ENCODE measurements at regions not wholly inside any gene's neighbourhood (a gene's known extent, or its start where the extent isn't known, plus 50 kb on each side); places are given as distances from the start of the nearest gene placed in this dataset.
A peak's percentile ranks its signal among the peaks of the same experiment; 100 is the strongest.

DNA sequence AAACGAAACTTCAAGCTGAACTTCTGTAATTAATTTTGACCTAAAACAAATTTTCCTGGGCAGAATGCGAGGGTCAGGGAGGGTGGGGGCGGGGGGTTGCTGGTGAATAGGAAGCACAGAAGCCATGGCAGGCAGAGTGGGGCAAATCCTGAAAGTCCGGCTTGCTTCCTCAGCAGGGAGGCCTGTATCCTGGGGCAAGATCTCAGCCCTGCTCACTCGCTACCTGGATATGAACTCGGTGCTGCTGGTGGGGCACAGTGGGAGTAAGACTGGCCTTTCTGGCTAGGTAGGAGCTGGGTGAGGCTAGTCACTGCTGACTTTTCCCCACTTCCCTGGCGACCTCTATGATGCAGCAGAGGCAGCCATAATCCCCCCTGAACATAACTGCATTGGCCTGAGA lies 168.9 kb upstream of the CHORDC1 start:
- Histone ChIP-seq H3K4me1 (ENCODE audit: control insufficient read depth, low read depth, low read length) (no peaks in the 10 kb centered on the region), H4K8ac (ENCODE audit: low read depth, low read length) (no peak overlapping the region), H3K4me2 (ENCODE audit: low read length) (no peak overlapping the region), H3K4me3 (ENCODE audit: low read length) (no peak overlapping the region), H2AK5ac (ENCODE audit: low read length) (no peak overlapping the region), H3K18ac (ENCODE audit: low read length) (peak overlapping the region; percentile 1), H3K27ac (ENCODE audit: low read depth, low read length) (no peak overlapping the region), H3K36me3 (ENCODE audit: control insufficient read depth, insufficient read depth, low read length) (no peaks in the 10 kb centered on the region), H2BK5ac (ENCODE audit: low read length) (no peak overlapping the region), H4K5ac (ENCODE audit: low read length) (no peak overlapping the region), H3K27me3 (ENCODE audit: insufficient read depth, low read length, poor library complexity) (no peaks in the 10 kb centered on the region), H3K79me1 (ENCODE audit: low read length) (no peaks in the 10 kb centered on the region), H3K9ac (ENCODE audit: low read length) (no peak overlapping the region), H3K23ac (ENCODE audit: low read length) (no peak overlapping the region), H3K56ac (ENCODE audit: low read length) (no peak overlapping the region), H3K79me2 (ENCODE audit: control insufficient read depth, insufficient read depth, low read length) (no peaks in the 10 kb centered on the region), H3K4ac (ENCODE audit: low read depth, low read length) (peak overlapping the region; percentile 0), H2BK15ac (replicated peaks; ENCODE audit: low read depth) (no peak overlapping the region), H2BK120ac (ENCODE audit: low read depth, low read length) (no peak overlapping the region)
- no CpG with 5 or more reads among the region's 7 CpGs for WGBS (ENCODE audit: extremely low coverage, insufficient coverage, low lambda C conversion rate)
- DNase-seq = peak; percentile 6

DNA sequence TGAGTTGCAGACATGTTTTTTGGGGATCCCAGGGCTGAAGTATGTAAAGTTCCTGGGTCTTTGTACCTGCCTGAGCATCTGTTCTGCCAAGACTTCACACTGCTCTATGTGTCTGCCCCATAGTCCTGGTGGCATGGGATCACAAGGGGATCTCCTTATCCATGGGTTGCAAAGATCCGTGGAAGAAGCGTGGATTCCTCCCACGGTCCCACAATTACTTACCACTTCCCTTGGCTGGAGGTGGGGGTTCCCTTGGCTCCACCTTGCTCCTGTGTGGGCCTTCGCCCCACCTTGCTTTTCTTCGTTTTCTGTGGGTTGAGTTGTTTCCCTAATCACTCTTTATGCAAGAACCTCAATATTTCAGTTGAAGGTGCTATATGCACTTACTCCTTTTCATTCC lies 157.4 kb upstream of the CHORDC1 start:
- Histone ChIP-seq H4K8ac (ENCODE audit: low read depth, low read length) (no peak overlapping the region), H3K4me3 (ENCODE audit: low read length) (no peak overlapping the region), H2BK5ac (ENCODE audit: low read length) (no peak overlapping the region), H3K79me1 (ENCODE audit: low read length) (no peaks in the 10 kb centered on the region), H3K18ac (ENCODE audit: low read length) (no peak overlapping the region), H3K27ac (ENCODE audit: low read depth, low read length) (no peak overlapping the region), H3K79me2 (ENCODE audit: control insufficient read depth, insufficient read depth, low read length) (no peaks in the 10 kb centered on the region), H3K56ac (ENCODE audit: low read length) (no peak overlapping the region), H3K36me3 (ENCODE audit: control insufficient read depth, insufficient read depth, low read length) (no peaks in the 10 kb centered on the region), H2BK120ac (ENCODE audit: low read depth, low read length) (no peak overlapping the region), H2BK15ac (replicated peaks; ENCODE audit: low read depth) (no peak overlapping the region), H3K9ac (ENCODE audit: low read length) (no peak overlapping the region), H3K4ac (ENCODE audit: low read depth, low read length) (no peak overlapping the region), H3K4me2 (ENCODE audit: low read length) (no peak overlapping the region), H3K23ac (ENCODE audit: low read length) (no peak overlapping the region), H4K5ac (ENCODE audit: low read length) (no peak overlapping the region), H3K4me1 (ENCODE audit: control insufficient read depth, low read depth, low read length) (no peaks in the 10 kb centered on the region), H2AK5ac (ENCODE audit: low read length) (no peak overlapping the region), H3K27me3 (ENCODE audit: insufficient read depth, low read length, poor library complexity) (no peaks in the 10 kb centered on the region)
- no peak for DNase-seq
- WGBS (ENCODE audit: extremely low coverage, insufficient coverage, low lambda C conversion rate) = no CpG with 5 or more reads among the region's 5 CpGs

DNA sequence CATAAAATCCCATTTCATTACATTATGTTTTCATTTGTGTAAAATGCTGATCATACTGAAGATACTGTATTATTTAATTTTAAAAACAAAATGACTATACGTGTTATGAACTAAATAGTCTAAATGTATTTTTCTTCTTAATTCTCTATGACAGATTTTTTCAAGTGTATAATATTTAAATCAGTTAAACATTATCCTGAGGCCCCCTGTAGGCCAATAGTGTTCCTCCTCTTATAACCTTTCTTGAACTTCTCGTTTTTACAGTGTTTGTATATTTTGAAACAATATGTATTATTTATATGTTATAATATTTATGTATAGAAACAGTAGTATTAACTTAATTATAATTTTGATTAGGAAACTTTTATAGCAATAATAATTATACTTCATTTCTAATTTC lies 151.1 kb upstream of the CHORDC1 start:
- Histone ChIP-seq H3K79me1 (ENCODE audit: low read length) (no peaks in the 10 kb centered on the region), H4K5ac (ENCODE audit: low read length) (no peak overlapping the region), H3K36me3 (ENCODE audit: control insufficient read depth, insufficient read depth, low read length) (no peaks in the 10 kb centered on the region), H2BK120ac (ENCODE audit: low read depth, low read length) (no peak overlapping the region), H4K8ac (ENCODE audit: low read depth, low read length) (no peak overlapping the region), H3K23ac (ENCODE audit: low read length) (no peak overlapping the region), H3K27ac (ENCODE audit: low read depth, low read length) (no peak overlapping the region), H3K18ac (ENCODE audit: low read length) (no peak overlapping the region), H3K4me3 (ENCODE audit: low read length) (no peak overlapping the region), H2BK5ac (ENCODE audit: low read length) (no peak overlapping the region), H3K4ac (ENCODE audit: low read depth, low read length) (no peak overlapping the region), H3K4me2 (ENCODE audit: low read length) (no peak overlapping the region), H2BK15ac (replicated peaks; ENCODE audit: low read depth) (no peak overlapping the region), H2AK5ac (ENCODE audit: low read length) (no peak overlapping the region), H3K27me3 (ENCODE audit: insufficient read depth, low read length, poor library complexity) (no peaks in the 10 kb centered on the region), H3K56ac (ENCODE audit: low read length) (no peak overlapping the region), H3K79me2 (ENCODE audit: control insufficient read depth, insufficient read depth, low read length) (no peaks in the 10 kb centered on the region), H3K4me1 (ENCODE audit: control insufficient read depth, low read depth, low read length) (no peaks in the 10 kb centered on the region), H3K9ac (ENCODE audit: low read length) (no peak overlapping the region)
- DNase-seq = no peak
- WGBS (ENCODE audit: extremely low coverage, insufficient coverage, low lambda C conversion rate) = no CpG with 5 or more reads among the region's 2 CpGs

DNA sequence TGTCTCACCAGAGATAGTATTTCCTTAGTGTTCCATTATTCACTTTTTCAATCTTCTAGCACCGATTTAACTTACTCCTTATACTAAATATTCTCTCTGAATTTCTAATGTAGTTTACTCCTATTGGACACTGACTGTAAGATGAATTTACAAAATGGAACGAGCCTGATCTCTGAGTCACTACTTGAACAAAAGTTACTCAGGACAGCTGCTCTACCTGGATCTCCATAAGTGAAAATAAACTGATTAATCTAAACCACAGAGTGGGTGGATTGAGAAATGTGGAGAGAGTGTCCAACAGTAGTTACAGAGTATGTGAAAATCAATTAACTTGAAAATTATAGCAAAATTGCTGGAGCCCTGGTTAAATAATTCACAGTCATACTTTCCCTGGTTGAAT lies 141.7 kb upstream of the CHORDC1 start:
- Histone ChIP-seq H3K4me1 (ENCODE audit: control insufficient read depth, low read depth, low read length) (no peaks in the 10 kb centered on the region), H3K79me1 (ENCODE audit: low read length) (no peaks in the 10 kb centered on the region), H3K79me2 (ENCODE audit: control insufficient read depth, insufficient read depth, low read length) (no peaks in the 10 kb centered on the region), H3K23ac (ENCODE audit: low read length) (no peak overlapping the region), H2BK5ac (ENCODE audit: low read length) (no peak overlapping the region), H3K56ac (ENCODE audit: low read length) (no peak overlapping the region), H3K4me3 (ENCODE audit: low read length) (no peak overlapping the region), H2AK5ac (ENCODE audit: low read length) (no peak overlapping the region), H3K4ac (ENCODE audit: low read depth, low read length) (no peak overlapping the region), H3K18ac (ENCODE audit: low read length) (no peak overlapping the region), H2BK15ac (replicated peaks; ENCODE audit: low read depth) (no peak overlapping the region), H3K9ac (ENCODE audit: low read length) (no peak overlapping the region), H3K36me3 (ENCODE audit: control insufficient read depth, insufficient read depth, low read length) (no peaks in the 10 kb centered on the region), H3K27ac (ENCODE audit: low read depth, low read length) (no peak overlapping the region), H4K5ac (ENCODE audit: low read length) (no peak overlapping the region), H3K27me3 (ENCODE audit: insufficient read depth, low read length, poor library complexity) (no peaks in the 10 kb centered on the region), H4K8ac (ENCODE audit: low read depth, low read length) (no peak overlapping the region), H2BK120ac (ENCODE audit: low read depth, low read length) (no peak overlapping the region), H3K4me2 (ENCODE audit: low read length) (no peak overlapping the region)
- DNase-seq = no peak
- no CpG with 5 or more reads among the region's 2 CpGs for WGBS (ENCODE audit: extremely low coverage, insufficient coverage, low lambda C conversion rate)

DNA sequence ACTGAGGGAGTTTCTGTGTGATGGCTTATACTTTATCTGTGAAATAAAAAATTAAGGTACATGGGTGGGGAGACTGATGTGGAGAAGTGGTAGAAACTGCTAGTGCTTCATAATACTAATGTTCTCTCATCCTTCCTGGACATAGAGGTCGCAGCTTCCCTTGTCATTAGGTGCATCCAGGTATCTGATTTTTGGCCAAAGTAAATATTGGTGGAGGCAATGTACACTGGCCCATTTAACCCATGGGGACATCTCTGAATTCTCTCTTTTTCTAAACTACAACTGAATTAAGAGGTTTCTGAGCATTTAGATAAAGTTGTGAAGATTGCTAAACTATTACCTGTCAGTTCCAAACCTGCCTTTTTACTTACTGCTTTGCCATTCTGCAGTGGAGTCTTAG lies 140.9 kb upstream of the CHORDC1 start:
- WGBS (ENCODE audit: extremely low coverage, insufficient coverage, low lambda C conversion rate) = no CpG with 5 or more reads among the region's 1 CpG
- no peak for DNase-seq
- H3K4me2 ChIP-seq (ENCODE audit: low read length) = no peak overlapping the region
- no peaks in the 10 kb centered on the region for H3K27me3 ChIP-seq (ENCODE audit: insufficient read depth, low read length, poor library complexity)
- no peaks in the 10 kb centered on the region for H3K79me1 ChIP-seq (ENCODE audit: low read length)
- no peak overlapping the region for H3K23ac ChIP-seq (ENCODE audit: low read length)
- no peak overlapping the region for H3K18ac ChIP-seq (ENCODE audit: low read length)
- H3K9ac ChIP-seq (ENCODE audit: low read length) = no peak overlapping the region
- H2BK120ac ChIP-seq (ENCODE audit: low read depth, low read length) = no peak overlapping the region
- no peak overlapping the region for H3K56ac ChIP-seq (ENCODE audit: low read length)
- no peak overlapping the region for H3K27ac ChIP-seq (ENCODE audit: low read depth, low read length)
- H3K36me3 ChIP-seq (ENCODE audit: control insufficient read depth, insufficient read depth, low read length) = no peaks in the 10 kb centered on the region
- no peaks in the 10 kb centered on the region for H3K79me2 ChIP-seq (ENCODE audit: control insufficient read depth, insufficient read depth, low read length)
- no peak overlapping the region for H2BK15ac ChIP-seq (replicated peaks; ENCODE audit: low read depth)
- no peak overlapping the region for H4K5ac ChIP-seq (ENCODE audit: low read length)
- no peak overlapping the region for H2BK5ac ChIP-seq (ENCODE audit: low read length)
- H3K4me1 ChIP-seq (ENCODE audit: control insufficient read depth, low read depth, low read length) = no peaks in the 10 kb centered on the region
- no peak overlapping the region for H4K8ac ChIP-seq (ENCODE audit: low read depth, low read length)
- H2AK5ac ChIP-seq (ENCODE audit: low read length) = no peak overlapping the region
- no peak overlapping the region for H3K4me3 ChIP-seq (ENCODE audit: low read length)
- no peak overlapping the region for H3K4ac ChIP-seq (ENCODE audit: low read depth, low read length)

DNA sequence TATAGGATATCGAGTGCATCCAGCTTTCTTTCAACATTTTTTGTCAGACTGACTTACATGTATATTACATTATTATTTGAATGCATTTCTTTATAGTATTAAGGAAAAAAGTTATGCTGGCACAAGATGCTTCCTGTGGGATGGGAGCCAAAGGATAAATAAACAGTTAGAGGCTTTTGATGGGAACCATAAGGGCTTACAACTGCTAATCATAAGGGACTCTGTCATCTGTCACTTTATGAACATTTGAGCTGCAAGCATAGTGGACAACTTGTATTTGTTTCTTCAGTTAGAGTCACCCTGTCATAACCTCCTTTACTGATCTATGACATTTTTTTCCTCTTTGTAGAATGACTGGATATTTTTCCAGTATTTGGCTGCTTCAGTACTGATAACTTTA lies 132.4 kb upstream of the CHORDC1 start:
- no peak overlapping the region for H3K4me2 ChIP-seq (ENCODE audit: low read length)
- H3K4ac ChIP-seq (ENCODE audit: low read depth, low read length) = no peak overlapping the region
- no peak overlapping the region for H2AK5ac ChIP-seq (ENCODE audit: low read length)
- H4K8ac ChIP-seq (ENCODE audit: low read depth, low read length) = no peak overlapping the region
- no CpG with 5 or more reads among the region's 1 CpG for WGBS (ENCODE audit: extremely low coverage, insufficient coverage, low lambda C conversion rate)
- H3K9ac ChIP-seq (ENCODE audit: low read length) = no peak overlapping the region
- H3K79me2 ChIP-seq (ENCODE audit: control insufficient read depth, insufficient read depth, low read length) = no peaks in the 10 kb centered on the region
- no peak overlapping the region for H3K27ac ChIP-seq (ENCODE audit: low read depth, low read length)
- H2BK15ac ChIP-seq (replicated peaks; ENCODE audit: low read depth) = no peak overlapping the region
- H2BK120ac ChIP-seq (ENCODE audit: low read depth, low read length) = no peak overlapping the region
- no peaks in the 10 kb centered on the region for H3K79me1 ChIP-seq (ENCODE audit: low read length)
- H4K5ac ChIP-seq (ENCODE audit: low read length) = no peak overlapping the region
- no peak for DNase-seq
- no peaks in the 10 kb centered on the region for H3K36me3 ChIP-seq (ENCODE audit: control insufficient read depth, insufficient read depth, low read length)
- H3K23ac ChIP-seq (ENCODE audit: low read length) = no peak overlapping the region
- no peak overlapping the region for H3K18ac ChIP-seq (ENCODE audit: low read length)
- H3K27me3 ChIP-seq (ENCODE audit: insufficient read depth, low read length, poor library complexity) = no peaks in the 10 kb centered on the region
- H3K4me1 ChIP-seq (ENCODE audit: control insufficient read depth, low read depth, low read length) = no peaks in the 10 kb centered on the region
- H2BK5ac ChIP-seq (ENCODE audit: low read length) = no peak overlapping the region
- no peak overlapping the region for H3K4me3 ChIP-seq (ENCODE audit: low read length)
- no peak overlapping the region for H3K56ac ChIP-seq (ENCODE audit: low read length)

All from mesendoderm (in vitro differentiated cells).